ENCODE measurements at regions not wholly inside any gene's neighbourhood (a gene's known extent, or its start where the extent isn't known, plus 50 kb on each side); places are given as distances from the start of the nearest gene placed in this dataset.

DNA sequence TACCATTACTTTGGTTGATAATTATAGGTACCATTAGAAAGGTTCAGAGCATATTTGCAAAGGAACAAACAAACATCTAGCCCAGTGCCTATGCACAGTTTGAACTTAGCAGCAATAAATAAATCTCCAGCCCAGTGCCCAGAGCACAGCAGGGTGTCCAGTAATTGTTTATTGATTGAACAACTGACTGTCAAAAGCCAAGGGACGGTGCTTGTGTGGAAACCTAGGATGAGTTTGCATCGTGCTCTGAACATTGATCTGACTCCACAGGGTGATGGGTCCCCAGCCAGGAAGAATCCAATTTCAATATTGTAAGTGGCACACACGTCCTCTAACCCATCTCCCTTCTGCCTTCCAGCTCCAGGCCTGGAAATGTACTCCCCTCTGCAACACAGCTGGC is 625.5 kb upstream of the C16orf82 start:
- TF ChIP-seq, protein P1, sequence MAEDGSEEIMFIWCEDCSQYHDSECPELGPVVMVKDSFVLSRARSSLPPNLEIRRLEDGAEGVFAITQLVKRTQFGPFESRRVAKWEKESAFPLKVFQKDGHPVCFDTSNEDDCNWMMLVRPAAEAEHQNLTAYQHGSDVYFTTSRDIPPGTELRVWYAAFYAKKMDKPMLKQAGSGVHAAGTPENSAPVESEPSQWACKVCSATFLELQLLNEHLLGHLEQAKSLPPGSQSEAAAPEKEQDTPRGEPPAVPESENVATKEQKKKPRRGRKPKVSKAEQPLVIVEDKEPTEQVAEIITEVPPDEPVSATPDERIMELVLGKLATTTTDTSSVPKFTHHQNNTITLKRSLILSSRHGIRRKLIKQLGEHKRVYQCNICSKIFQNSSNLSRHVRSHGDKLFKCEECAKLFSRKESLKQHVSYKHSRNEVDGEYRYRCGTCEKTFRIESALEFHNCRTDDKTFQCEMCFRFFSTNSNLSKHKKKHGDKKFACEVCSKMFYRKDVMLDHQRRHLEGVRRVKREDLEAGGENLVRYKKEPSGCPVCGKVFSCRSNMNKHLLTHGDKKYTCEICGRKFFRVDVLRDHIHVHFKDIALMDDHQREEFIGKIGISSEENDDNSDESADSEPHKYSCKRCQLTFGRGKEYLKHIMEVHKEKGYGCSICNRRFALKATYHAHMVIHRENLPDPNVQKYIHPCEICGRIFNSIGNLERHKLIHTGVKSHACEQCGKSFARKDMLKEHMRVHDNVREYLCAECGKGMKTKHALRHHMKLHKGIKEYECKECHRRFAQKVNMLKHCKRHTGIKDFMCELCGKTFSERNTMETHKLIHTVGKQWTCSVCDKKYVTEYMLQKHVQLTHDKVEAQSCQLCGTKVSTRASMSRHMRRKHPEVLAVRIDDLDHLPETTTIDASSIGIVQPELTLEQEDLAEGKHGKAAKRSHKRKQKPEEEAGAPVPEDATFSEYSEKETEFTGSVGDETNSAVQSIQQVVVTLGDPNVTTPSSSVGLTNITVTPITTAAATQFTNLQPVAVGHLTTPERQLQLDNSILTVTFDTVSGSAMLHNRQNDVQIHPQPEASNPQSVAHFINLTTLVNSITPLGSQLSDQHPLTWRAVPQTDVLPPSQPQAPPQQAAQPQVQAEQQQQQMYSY (CRISPR knock-in tag; IDR thresholded peaks at IDR 0.05) = no peak
- no peak for TF ChIP-seq KDM1A (IDR thresholded peaks at IDR 0.05; ENCODE audit: borderline replicate concordance)
- no peak for TF ChIP-seq RELA (IDR thresholded peaks at IDR 0.05; ENCODE audit: borderline replicate concordance, partially characterized antibody)
- TF ChIP-seq, protein P2, sequence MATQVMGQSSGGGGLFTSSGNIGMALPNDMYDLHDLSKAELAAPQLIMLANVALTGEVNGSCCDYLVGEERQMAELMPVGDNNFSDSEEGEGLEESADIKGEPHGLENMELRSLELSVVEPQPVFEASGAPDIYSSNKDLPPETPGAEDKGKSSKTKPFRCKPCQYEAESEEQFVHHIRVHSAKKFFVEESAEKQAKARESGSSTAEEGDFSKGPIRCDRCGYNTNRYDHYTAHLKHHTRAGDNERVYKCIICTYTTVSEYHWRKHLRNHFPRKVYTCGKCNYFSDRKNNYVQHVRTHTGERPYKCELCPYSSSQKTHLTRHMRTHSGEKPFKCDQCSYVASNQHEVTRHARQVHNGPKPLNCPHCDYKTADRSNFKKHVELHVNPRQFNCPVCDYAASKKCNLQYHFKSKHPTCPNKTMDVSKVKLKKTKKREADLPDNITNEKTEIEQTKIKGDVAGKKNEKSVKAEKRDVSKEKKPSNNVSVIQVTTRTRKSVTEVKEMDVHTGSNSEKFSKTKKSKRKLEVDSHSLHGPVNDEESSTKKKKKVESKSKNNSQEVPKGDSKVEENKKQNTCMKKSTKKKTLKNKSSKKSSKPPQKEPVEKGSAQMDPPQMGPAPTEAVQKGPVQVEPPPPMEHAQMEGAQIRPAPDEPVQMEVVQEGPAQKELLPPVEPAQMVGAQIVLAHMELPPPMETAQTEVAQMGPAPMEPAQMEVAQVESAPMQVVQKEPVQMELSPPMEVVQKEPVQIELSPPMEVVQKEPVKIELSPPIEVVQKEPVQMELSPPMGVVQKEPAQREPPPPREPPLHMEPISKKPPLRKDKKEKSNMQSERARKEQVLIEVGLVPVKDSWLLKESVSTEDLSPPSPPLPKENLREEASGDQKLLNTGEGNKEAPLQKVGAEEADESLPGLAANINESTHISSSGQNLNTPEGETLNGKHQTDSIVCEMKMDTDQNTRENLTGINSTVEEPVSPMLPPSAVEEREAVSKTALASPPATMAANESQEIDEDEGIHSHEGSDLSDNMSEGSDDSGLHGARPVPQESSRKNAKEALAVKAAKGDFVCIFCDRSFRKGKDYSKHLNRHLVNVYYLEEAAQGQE (IDR thresholded peaks at IDR 0.05; ENCODE audit: low read depth, low read length) = no peak
- no peak for TF ChIP-seq CEBPB (IDR thresholded peaks at IDR 0.05; ENCODE audit: borderline replicate concordance in 1 of 2, low read depth in 2 of 2, low read length in 2 of 2)
- no peak for TF ChIP-seq MXI1 (IDR thresholded peaks at IDR 0.05; ENCODE audit: low read depth, low read length)

Measured in GM12878 (cell line).